ENCODE measurements at regions not wholly inside any gene's neighbourhood (a gene's known extent, or its start where the extent isn't known, plus 50 kb on each side); places are given as distances from the start of the nearest gene placed in this dataset.

DNA sequence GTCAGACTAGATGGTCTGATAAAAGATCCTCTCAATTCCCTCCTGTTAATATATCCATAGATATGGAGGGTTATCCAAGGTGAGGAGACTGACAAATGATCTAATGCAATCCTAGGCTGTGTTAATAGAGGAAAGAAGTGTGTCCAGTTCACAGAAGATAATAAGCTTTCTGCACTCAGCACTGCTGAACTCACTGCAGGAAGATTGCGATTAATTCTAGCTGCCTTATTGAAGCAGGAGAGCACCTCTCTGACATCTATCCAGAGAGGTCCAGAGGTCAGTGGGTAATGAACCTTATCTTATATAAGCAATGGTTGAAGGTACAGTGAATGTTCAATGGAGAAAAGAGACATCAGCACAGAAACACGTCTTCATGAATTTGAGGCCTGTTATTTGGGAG lies 75.9 kb upstream of the SLC10A2 start:
- TF ChIP-seq ZNF274 (IDR thresholded peaks at IDR 0.05; ENCODE audit: low read depth, low read length) (no peak), YY1 (IDR thresholded peaks at IDR 0.05; ENCODE audit: insufficient read depth, insufficient read length) (no peak), SUZ12 (IDR thresholded peaks at IDR 0.05; ENCODE audit: extremely low read depth, insufficient read depth, insufficient read length) (no peak)
